HL-60 (cell line): ENCODE measurements at regions not wholly inside any gene's neighbourhood (a gene's known extent, or its start where the extent isn't known, plus 50 kb on each side); places are given as distances from the start of the nearest gene placed in this dataset.

ENCODE experiments used
- DNase-seq, 2 experiments: peaks; one replicate each; pipeline ENCODE4 v3.0.0-alpha.2; 2010 to 2020; ENCODE audit warnings: low read depth in 1 of 2, low spot score in 1 of 2
- H3K27ac ChIP-seq: fragments of 250-450 bp; sonication (Bioruptor Pico); replicated peaks from 2 replicates; pipeline ENCODE4 v1.5.1; 2020; ENCODE audit warnings: mild to moderate bottlenecking, moderate library complexity
- H3K27me3 ChIP-seq: fragments of 250-450 bp; sonication (Bioruptor Pico); 2 replicates; pipeline ENCODE4 v1.5.1; 2021; ENCODE audit warnings: mild to moderate bottlenecking, moderate library complexity; ENCODE audit not compliant: insufficient read depth, poor library complexity, severe bottlenecking
- H3K4me3 ChIP-seq: replicated peaks from 2 replicates; pipeline ENCODE4 v1.5.1; 2011; ENCODE audit warnings: mild to moderate bottlenecking, control low read depth, low read length; ENCODE audit not compliant: insufficient read depth
- GABPA ChIP-seq: IDR thresholded peaks from 2 replicates; pipeline ENCODE4 v1.6.1; 2012; ENCODE audit warnings: low read depth
- POLR2AphosphoS5 ChIP-seq: IDR thresholded peaks from 2 replicates; pipeline ENCODE4 v1.6.1; 2012; ENCODE audit warnings: low read depth
- SPI1 ChIP-seq: IDR thresholded peaks from 2 replicates; pipeline ENCODE4 v1.6.1; 2012; ENCODE audit warnings: low read depth, mild to moderate bottlenecking, borderline replicate concordance
- TF ChIP-seq, protein P1 (sequence below): IDR thresholded peaks from 2 replicates; pipeline ENCODE4 v1.6.1; 2012; ENCODE audit warnings: low read depth; ENCODE audit not compliant: insufficient replicate concordance
- TF ChIP-seq, protein P2 (sequence below): IDR thresholded peaks from one replicate; pipeline ENCODE4 v1.5.1; 2011; ENCODE audit warnings: low read length, control low read depth, inconsistent platforms; ENCODE audit not compliant: insufficient read depth

- Histone ChIP-seq H3K4me3 (no peak overlapping the region), H3K27ac (no peak overlapping the region), H3K27me3 (no peaks in the 10 kb centered on the region)
- TF ChIP-seq GABPA, result no peak
- TF ChIP-seq POLR2AphosphoS5, result no peak
- TF ChIP-seq, protein P1, sequence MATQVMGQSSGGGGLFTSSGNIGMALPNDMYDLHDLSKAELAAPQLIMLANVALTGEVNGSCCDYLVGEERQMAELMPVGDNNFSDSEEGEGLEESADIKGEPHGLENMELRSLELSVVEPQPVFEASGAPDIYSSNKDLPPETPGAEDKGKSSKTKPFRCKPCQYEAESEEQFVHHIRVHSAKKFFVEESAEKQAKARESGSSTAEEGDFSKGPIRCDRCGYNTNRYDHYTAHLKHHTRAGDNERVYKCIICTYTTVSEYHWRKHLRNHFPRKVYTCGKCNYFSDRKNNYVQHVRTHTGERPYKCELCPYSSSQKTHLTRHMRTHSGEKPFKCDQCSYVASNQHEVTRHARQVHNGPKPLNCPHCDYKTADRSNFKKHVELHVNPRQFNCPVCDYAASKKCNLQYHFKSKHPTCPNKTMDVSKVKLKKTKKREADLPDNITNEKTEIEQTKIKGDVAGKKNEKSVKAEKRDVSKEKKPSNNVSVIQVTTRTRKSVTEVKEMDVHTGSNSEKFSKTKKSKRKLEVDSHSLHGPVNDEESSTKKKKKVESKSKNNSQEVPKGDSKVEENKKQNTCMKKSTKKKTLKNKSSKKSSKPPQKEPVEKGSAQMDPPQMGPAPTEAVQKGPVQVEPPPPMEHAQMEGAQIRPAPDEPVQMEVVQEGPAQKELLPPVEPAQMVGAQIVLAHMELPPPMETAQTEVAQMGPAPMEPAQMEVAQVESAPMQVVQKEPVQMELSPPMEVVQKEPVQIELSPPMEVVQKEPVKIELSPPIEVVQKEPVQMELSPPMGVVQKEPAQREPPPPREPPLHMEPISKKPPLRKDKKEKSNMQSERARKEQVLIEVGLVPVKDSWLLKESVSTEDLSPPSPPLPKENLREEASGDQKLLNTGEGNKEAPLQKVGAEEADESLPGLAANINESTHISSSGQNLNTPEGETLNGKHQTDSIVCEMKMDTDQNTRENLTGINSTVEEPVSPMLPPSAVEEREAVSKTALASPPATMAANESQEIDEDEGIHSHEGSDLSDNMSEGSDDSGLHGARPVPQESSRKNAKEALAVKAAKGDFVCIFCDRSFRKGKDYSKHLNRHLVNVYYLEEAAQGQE, result no peak
- TF ChIP-seq, protein P2, sequence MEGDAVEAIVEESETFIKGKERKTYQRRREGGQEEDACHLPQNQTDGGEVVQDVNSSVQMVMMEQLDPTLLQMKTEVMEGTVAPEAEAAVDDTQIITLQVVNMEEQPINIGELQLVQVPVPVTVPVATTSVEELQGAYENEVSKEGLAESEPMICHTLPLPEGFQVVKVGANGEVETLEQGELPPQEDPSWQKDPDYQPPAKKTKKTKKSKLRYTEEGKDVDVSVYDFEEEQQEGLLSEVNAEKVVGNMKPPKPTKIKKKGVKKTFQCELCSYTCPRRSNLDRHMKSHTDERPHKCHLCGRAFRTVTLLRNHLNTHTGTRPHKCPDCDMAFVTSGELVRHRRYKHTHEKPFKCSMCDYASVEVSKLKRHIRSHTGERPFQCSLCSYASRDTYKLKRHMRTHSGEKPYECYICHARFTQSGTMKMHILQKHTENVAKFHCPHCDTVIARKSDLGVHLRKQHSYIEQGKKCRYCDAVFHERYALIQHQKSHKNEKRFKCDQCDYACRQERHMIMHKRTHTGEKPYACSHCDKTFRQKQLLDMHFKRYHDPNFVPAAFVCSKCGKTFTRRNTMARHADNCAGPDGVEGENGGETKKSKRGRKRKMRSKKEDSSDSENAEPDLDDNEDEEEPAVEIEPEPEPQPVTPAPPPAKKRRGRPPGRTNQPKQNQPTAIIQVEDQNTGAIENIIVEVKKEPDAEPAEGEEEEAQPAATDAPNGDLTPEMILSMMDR, result no peak
- TF ChIP-seq SPI1, result no peak
- DNase-seq, result no peak
Observed at GRCh38 chr10:109174526-109174925, 748.8 kb downstream of the XPNPEP1 start.

- no peak overlapping the region for H3K27ac ChIP-seq
- TF ChIP-seq, protein P2, result no peak
- no peaks in the 10 kb centered on the region for H3K27me3 ChIP-seq
- DNase-seq, result no peak
- H3K4me3 ChIP-seq, result no peak overlapping the region
Observed at GRCh38 chr10:109173937-109174336, 749.4 kb downstream of the XPNPEP1 start.

DNA sequence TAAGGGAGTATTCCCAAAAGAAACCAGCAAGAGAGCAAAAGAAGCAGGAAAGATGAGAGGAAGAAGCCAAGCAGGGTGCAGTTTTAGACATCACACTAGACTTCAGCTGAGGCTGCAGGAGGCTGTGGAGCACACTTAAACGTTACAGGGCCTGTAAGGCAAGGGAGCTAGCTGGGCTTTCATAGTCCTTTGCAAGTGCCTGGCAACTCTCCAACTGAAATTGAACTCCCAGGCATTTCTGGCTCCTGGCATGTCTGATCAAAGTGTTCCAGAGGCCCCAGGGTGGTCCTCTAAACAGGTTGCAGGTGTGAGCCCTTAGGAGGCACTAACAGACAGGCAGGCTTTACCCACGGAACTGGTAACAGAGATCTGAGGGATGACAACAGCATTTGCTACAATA, 750.2 kb downstream of the XPNPEP1 start:
- TF ChIP-seq SPI1 (no peak), GABPA (no peak), POLR2AphosphoS5 (no peak)
- TF ChIP-seq, protein P2, result no peak
- TF ChIP-seq, protein P1, result no peak
- Histone ChIP-seq H3K4me3 (no peak overlapping the region), H3K27me3 (no peaks in the 10 kb centered on the region), H3K27ac (no peak overlapping the region)
- no peak for DNase-seq

- H3K27me3 ChIP-seq, result no peaks in the 10 kb centered on the region
- DNase-seq, result no peak
- TF ChIP-seq, protein P2, result no peak
- TF ChIP-seq, protein P1, result no peak
- TF ChIP-seq POLR2AphosphoS5 (no peak), SPI1 (no peak), GABPA (no peak)
- no peak overlapping the region for H3K4me3 ChIP-seq
- H3K27ac ChIP-seq, result no peak overlapping the region
Observed at GRCh38 chr10:109166935-109167334, 756.4 kb downstream of the XPNPEP1 start.
